ENCODE measurements at regions not wholly inside any gene's neighbourhood (a gene's known extent, or its start where the extent isn't known, plus 50 kb on each side); places are given as distances from the start of the nearest gene placed in this dataset.

DNA sequence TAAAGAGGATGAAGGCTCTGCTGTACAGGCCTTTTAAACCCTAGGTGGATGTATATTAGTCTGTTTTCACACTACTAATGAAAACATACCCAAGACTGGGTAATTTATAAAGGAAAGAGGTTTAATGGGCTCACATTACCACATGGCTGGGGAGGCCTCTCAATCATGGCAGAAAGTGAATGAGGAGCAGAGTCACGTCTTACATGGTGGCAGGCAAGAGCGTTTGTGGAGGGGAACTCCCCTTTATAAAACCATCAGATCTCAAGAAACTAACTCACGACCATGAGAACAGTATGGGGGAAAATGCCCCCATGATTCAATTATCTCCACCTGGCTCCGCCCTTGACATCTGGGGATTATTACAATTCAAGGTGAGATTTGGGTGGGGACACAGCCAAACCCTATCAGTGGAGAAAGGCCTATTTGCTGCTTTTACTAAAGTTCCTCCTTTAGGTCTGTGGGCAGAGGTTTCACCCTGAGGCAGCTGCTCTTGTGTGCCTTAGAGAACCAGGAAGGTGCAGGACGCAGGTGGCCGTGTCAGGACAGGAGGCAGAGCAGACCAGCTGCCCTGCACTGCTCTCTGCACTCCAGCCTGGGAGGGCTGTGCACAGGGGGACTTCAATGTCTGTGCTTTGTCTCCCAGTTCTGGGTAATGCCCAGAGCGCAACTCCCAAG lies 178.8 kb upstream of the HDAC4 start:
- TF ChIP-seq, protein P1, sequence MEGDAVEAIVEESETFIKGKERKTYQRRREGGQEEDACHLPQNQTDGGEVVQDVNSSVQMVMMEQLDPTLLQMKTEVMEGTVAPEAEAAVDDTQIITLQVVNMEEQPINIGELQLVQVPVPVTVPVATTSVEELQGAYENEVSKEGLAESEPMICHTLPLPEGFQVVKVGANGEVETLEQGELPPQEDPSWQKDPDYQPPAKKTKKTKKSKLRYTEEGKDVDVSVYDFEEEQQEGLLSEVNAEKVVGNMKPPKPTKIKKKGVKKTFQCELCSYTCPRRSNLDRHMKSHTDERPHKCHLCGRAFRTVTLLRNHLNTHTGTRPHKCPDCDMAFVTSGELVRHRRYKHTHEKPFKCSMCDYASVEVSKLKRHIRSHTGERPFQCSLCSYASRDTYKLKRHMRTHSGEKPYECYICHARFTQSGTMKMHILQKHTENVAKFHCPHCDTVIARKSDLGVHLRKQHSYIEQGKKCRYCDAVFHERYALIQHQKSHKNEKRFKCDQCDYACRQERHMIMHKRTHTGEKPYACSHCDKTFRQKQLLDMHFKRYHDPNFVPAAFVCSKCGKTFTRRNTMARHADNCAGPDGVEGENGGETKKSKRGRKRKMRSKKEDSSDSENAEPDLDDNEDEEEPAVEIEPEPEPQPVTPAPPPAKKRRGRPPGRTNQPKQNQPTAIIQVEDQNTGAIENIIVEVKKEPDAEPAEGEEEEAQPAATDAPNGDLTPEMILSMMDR (IDR thresholded peaks at IDR 0.05; ENCODE audit: low read length), result no peak
- no peak for TF ChIP-seq EZH2 (IDR thresholded peaks at IDR 0.05; ENCODE audit: borderline replicate concordance, low read length)
- Histone ChIP-seq H4K20me1 (ENCODE audit: insufficient read depth, low read length) (no peaks in the 10 kb centered on the region), H3K9me2 (ENCODE audit: low read depth, low read length) (no peaks in the 10 kb centered on the region), H3K4me3 (ENCODE audit: low read depth, low read length, poor library complexity, severe bottlenecking) (no peak overlapping the region), H3K79me2 (ENCODE audit: insufficient read depth, low read length) (no peaks in the 10 kb centered on the region), H3K27me3 (ENCODE audit: insufficient read depth, low read length) (no peaks in the 10 kb centered on the region; the same call in 1 of the 2 replicates), H3K27ac (ENCODE audit: low read depth, low read length, poor library complexity, severe bottlenecking) (no peak overlapping the region), H3K9me3 (ENCODE audit: low read length) (no peaks in the 10 kb centered on the region), H3K9ac (ENCODE audit: low read length) (no peak overlapping the region), H3K4me1 (ENCODE audit: insufficient read depth, low read length, severe bottlenecking) (no peaks in the 10 kb centered on the region), H2AFZ (ENCODE audit: low read length) (no peak overlapping the region), H3F3A (ENCODE audit: insufficient read depth, low read length) (no peaks in the 10 kb centered on the region), H3K4me2 (ENCODE audit: low read length) (no peak overlapping the region), H3K36me3 (ENCODE audit: insufficient read depth, low read length) (no peaks in the 10 kb centered on the region; the same call in 1 of the 2 replicates)

DNA sequence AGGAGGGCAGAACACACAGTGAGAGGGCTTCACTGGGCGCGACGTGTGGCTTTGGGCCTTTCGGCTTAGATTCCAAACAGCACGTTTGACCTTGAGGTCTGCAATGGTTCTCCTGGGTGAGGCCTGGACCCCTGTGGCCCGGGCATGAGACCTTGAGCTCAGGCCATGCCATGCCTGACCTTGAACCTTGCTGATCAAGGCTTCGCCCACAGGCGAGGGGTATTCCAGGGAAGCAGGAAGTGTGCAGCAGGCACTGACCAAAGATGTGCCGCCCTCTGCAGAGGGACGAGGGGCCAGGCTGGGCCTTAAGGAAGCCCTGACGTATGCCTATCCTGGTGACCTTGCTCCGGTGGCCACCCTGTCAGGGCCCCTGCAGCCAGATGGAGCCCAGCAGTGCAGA lies 178.3 kb upstream of the HDAC4 start:
- TF ChIP-seq, protein P1 (IDR thresholded peaks at IDR 0.05; ENCODE audit: low read length), result no peak
- TF ChIP-seq EZH2 (IDR thresholded peaks at IDR 0.05; ENCODE audit: borderline replicate concordance, low read length), result no peak
- H3K9me3 ChIP-seq (ENCODE audit: low read length), result no peaks in the 10 kb centered on the region
- no peaks in the 10 kb centered on the region; the same call in 1 of the 2 replicates for H3K27me3 ChIP-seq (ENCODE audit: insufficient read depth, low read length)
- H3K27ac ChIP-seq (ENCODE audit: low read depth, low read length, poor library complexity, severe bottlenecking), result no peak overlapping the region
- no peak overlapping the region for H2AFZ ChIP-seq (ENCODE audit: low read length)
- no peaks in the 10 kb centered on the region; the same call in 1 of the 2 replicates for H3K36me3 ChIP-seq (ENCODE audit: insufficient read depth, low read length)
- no peaks in the 10 kb centered on the region for H3K79me2 ChIP-seq (ENCODE audit: insufficient read depth, low read length)
- no peak overlapping the region for H3K9ac ChIP-seq (ENCODE audit: low read length)
- H3K4me3 ChIP-seq (ENCODE audit: low read depth, low read length, poor library complexity, severe bottlenecking), result no peak overlapping the region
- no peaks in the 10 kb centered on the region for H3K9me2 ChIP-seq (ENCODE audit: low read depth, low read length)
- H3K4me1 ChIP-seq (ENCODE audit: insufficient read depth, low read length, severe bottlenecking), result no peaks in the 10 kb centered on the region
- no peaks in the 10 kb centered on the region for H3F3A ChIP-seq (ENCODE audit: insufficient read depth, low read length)
- H3K4me2 ChIP-seq (ENCODE audit: low read length), result no peak overlapping the region
- no peaks in the 10 kb centered on the region for H4K20me1 ChIP-seq (ENCODE audit: insufficient read depth, low read length)

DNA sequence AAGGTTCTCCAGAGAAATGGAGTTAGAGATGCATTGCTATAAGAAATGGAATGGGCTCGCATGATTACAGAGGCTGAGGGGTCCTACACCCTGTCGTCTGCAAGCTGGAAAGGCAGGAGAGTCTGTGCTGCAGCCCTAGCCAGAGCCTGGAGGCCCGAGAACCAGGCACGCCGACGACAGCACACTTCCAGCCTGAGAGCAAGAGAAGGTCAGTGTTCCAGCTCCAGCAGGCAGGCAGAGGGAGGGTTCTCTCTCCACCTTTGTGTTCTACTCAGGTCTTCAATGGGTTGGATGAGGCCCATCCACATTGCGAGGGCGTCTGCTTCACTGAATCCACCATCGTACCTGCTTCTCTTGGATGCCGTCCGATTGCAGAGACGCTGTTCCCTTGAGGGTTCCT lies 177.6 kb upstream of the HDAC4 start:
- no peaks in the 10 kb centered on the region for H3K4me1 ChIP-seq (ENCODE audit: insufficient read depth, low read length, severe bottlenecking)
- TF ChIP-seq, protein P1 (IDR thresholded peaks at IDR 0.05; ENCODE audit: low read length), result no peak
- no peak for TF ChIP-seq EZH2 (IDR thresholded peaks at IDR 0.05; ENCODE audit: borderline replicate concordance, low read length)
- no peaks in the 10 kb centered on the region for H3K79me2 ChIP-seq (ENCODE audit: insufficient read depth, low read length)
- no peaks in the 10 kb centered on the region; the same call in 1 of the 2 replicates for H3K27me3 ChIP-seq (ENCODE audit: insufficient read depth, low read length)
- H3K4me3 ChIP-seq (ENCODE audit: low read depth, low read length, poor library complexity, severe bottlenecking), result no peak overlapping the region
- no peak overlapping the region for H3K9ac ChIP-seq (ENCODE audit: low read length)
- H3F3A ChIP-seq (ENCODE audit: insufficient read depth, low read length), result no peaks in the 10 kb centered on the region
- no peaks in the 10 kb centered on the region for H4K20me1 ChIP-seq (ENCODE audit: insufficient read depth, low read length)
- no peak overlapping the region for H3K4me2 ChIP-seq (ENCODE audit: low read length)
- no peak overlapping the region for H2AFZ ChIP-seq (ENCODE audit: low read length)
- H3K36me3 ChIP-seq (ENCODE audit: insufficient read depth, low read length), result no peaks in the 10 kb centered on the region; the same call in 1 of the 2 replicates
- no peak overlapping the region for H3K27ac ChIP-seq (ENCODE audit: low read depth, low read length, poor library complexity, severe bottlenecking)
- no peaks in the 10 kb centered on the region for H3K9me3 ChIP-seq (ENCODE audit: low read length)
- H3K9me2 ChIP-seq (ENCODE audit: low read depth, low read length), result no peaks in the 10 kb centered on the region

All from OCI-LY1 (cell line).